OCI-LY7 (cell line): ENCODE measurements at regions not wholly inside any gene's neighbourhood (a gene's known extent, or its start where the extent isn't known, plus 50 kb on each side); places are given as distances from the start of the nearest gene placed in this dataset.

Experiments used
- BruUV-seq: library from RNA; stranded (reverse); fragments of 400-500 nt; replicated peaks from 2 replicates; lab custom pipeline; 2021; lab: Mats Ljungman, UMichigan
- CTCF ChIA-PET: fragments of 300-600 bp; sonication (Branson Sonifier 250); formaldehyde crosslinking; loops from one replicate; lab custom pipeline; 2022; ENCODE audit warnings: antibody characterized with exemption; ENCODE audit not compliant: unreplicated experiment; lab: Charles Lee
- POLR2A ChIA-PET: fragments of 300-600 bp; sonication (Branson Sonifier 250); formaldehyde crosslinking; loops from one replicate; lab custom pipeline; 2022; ENCODE audit warnings: antibody characterized with exemption; lab: Charles Lee
- DNase-seq: peaks from one replicate; pipeline ENCODE4 v3.0.0-alpha.2; 2015; ENCODE audit warnings: low spot score
- H2AFZ ChIP-seq: fragments of 200-600 bp; sonication (generic), shearing (Covaris generic); 2 replicates; pipeline ENCODE4 v1.6.1; 2014; ENCODE audit warnings: mild to moderate bottlenecking, antibody characterized with exemption, low read length, moderate library complexity
- H3K27ac ChIP-seq: fragments of 200-600 bp; sonication (generic); 2 replicates; pipeline ENCODE4 v1.5.1; 2014; ENCODE audit warnings: mixed run types, low read depth, mild to moderate bottlenecking, moderate library complexity, low read length, inconsistent platforms; ENCODE audit not compliant: poor library complexity, severe bottlenecking
- H3K36me3 ChIP-seq: fragments of 200-600 bp; sonication (generic); 2 replicates; pipeline ENCODE4 v1.6.1; 2014; ENCODE audit warnings: mild to moderate bottlenecking, antibody characterized with exemption, low read length, moderate library complexity, mixed read lengths; ENCODE audit not compliant: insufficient read depth
- H3K4me1 ChIP-seq: fragments of 200-600 bp; sonication (generic); 2 replicates; pipeline ENCODE4 v1.5.1; 2014; ENCODE audit warnings: mild to moderate bottlenecking, low read length; ENCODE audit not compliant: insufficient read depth, poor library complexity, severe bottlenecking
- H3K4me2 ChIP-seq: fragments of 200-600 bp; sonication (generic); 2 replicates; pipeline ENCODE4 v1.6.1; 2014; ENCODE audit warnings: mild to moderate bottlenecking, low read length
- H3K4me3 ChIP-seq: fragments of 200-600 bp; sonication (generic); 2 replicates; pipeline ENCODE4 v1.5.1; 2014; ENCODE audit warnings: mild to moderate bottlenecking, low read depth, low read length; ENCODE audit not compliant: poor library complexity, severe bottlenecking
- H3K79me2 ChIP-seq: fragments of 200-600 bp; sonication (generic); 2 replicates; pipeline ENCODE4 v1.6.1; 2016; ENCODE audit warnings: low read depth, mild to moderate bottlenecking, low read length, moderate library complexity, mixed read lengths; ENCODE audit not compliant: insufficient read depth
- H3K9me2 ChIP-seq: fragments of 200-600 bp; sonication (generic); 2 replicates; pipeline ENCODE4 v1.6.1; 2016; ENCODE audit warnings: mild to moderate bottlenecking, low read length, mixed read lengths; ENCODE audit not compliant: insufficient read depth
- H3K9me3 ChIP-seq: fragments of 200-600 bp; sonication (generic); 2 replicates; pipeline ENCODE4 v1.6.1; 2014; ENCODE audit warnings: mild to moderate bottlenecking, mixed run types, low read length, mixed read lengths
- H4K20me1 ChIP-seq: fragments of 200-600 bp; sonication (generic); 2 replicates; pipeline ENCODE4 v1.6.1; 2014; ENCODE audit warnings: mild to moderate bottlenecking, antibody characterized with exemption, low read length, moderate library complexity, mixed read lengths; ENCODE audit not compliant: insufficient read depth
- CTCF ChIP-seq: fragments of 200-600 bp; sonication (generic); conservative IDR thresholded peaks from 2 replicates; pipeline ENCODE4 v1.5.1; 2014; ENCODE audit warnings: mild to moderate bottlenecking, antibody characterized with exemption, low read length, moderate library complexity, mixed read lengths
- EZH2phosphoT487 ChIP-seq: fragments of 200-600 bp; sonication (generic); IDR thresholded peaks from 2 replicates; pipeline ENCODE4 v1.6.1; 2018; ENCODE audit warnings: low read depth, borderline replicate concordance, mild to moderate bottlenecking, mixed run types, antibody characterized with exemption, low read length, moderate library complexity, mixed read lengths
- intact Hi-C: fragments of 100-400 bp; cut with micrococcal nuclease; formaldehyde crosslinking; loops from one replicate; pipeline ENCODE4 v1.10.0; 2022; ENCODE audit not compliant: unreplicated experiment

GRCh38 chr5:32880796-32881195, 169.7 kb downstream of the NPR3 start:
- no peak overlapping the region for H3K27ac ChIP-seq
- H3K4me3 ChIP-seq: no peak overlapping the region
- no peak overlapping the region for H3K4me2 ChIP-seq
- TF ChIP-seq EZH2phosphoT487 (no peak), CTCF (no peak)
- no peaks in the 10 kb centered on the region for H3K9me2 ChIP-seq
- H2AFZ ChIP-seq: no peak overlapping the region
- BruUV-seq: no TSS peak
- intact Hi-C loops: no loop called here
- ChIA-PET CTCF (no interaction called here), POLR2A (no interaction called here)
- no peaks in the 10 kb centered on the region for H3K4me1 ChIP-seq
- no peaks in the 10 kb centered on the region for H4K20me1 ChIP-seq
- no peaks in the 10 kb centered on the region for H3K9me3 ChIP-seq
- H3K79me2 ChIP-seq: no peaks in the 10 kb centered on the region
- H3K36me3 ChIP-seq: no peaks in the 10 kb centered on the region
- DNase-seq: no peak

- ChIA-PET POLR2A (interaction anchor here (0.5 kb wide), 1 partner anchor 32 kb away, joined by 3 read pairs; no protein-coding TSS in a partner anchor), CTCF (no interaction called here)
- DNase-seq: no peak
- no peaks in the 10 kb centered on the region for H3K9me2 ChIP-seq
- H3K9me3 ChIP-seq: no peaks in the 10 kb centered on the region
- H3K36me3 ChIP-seq: no peaks in the 10 kb centered on the region
- no peak overlapping the region for H3K4me2 ChIP-seq
- TF ChIP-seq CTCF (no peak), EZH2phosphoT487 (no peak)
- no peaks in the 10 kb centered on the region for H3K4me1 ChIP-seq
- H2AFZ ChIP-seq: no peak overlapping the region
- BruUV-seq: no TSS peak
- H3K27ac ChIP-seq: no peak overlapping the region
- no peak overlapping the region for H3K4me3 ChIP-seq
- intact Hi-C loops: no loop called here
- H4K20me1 ChIP-seq: no peaks in the 10 kb centered on the region
- H3K79me2 ChIP-seq: no peaks in the 10 kb centered on the region
Measured at GRCh38 chr5:32887390-32887789, 176.3 kb downstream of the NPR3 start.

GRCh38 chr5:32889078-32889477, 178.0 kb downstream of the NPR3 start:
- no peaks in the 10 kb centered on the region for H3K36me3 ChIP-seq
- TF ChIP-seq EZH2phosphoT487 (no peak), CTCF (no peak)
- no TSS peak for BruUV-seq
- no peak for DNase-seq
- H4K20me1 ChIP-seq: no peaks in the 10 kb centered on the region
- H2AFZ ChIP-seq: no peak overlapping the region
- H3K79me2 ChIP-seq: no peaks in the 10 kb centered on the region
- H3K9me2 ChIP-seq: no peaks in the 10 kb centered on the region
- no peak overlapping the region for H3K4me3 ChIP-seq
- H3K27ac ChIP-seq: no peak overlapping the region
- ChIA-PET CTCF (no interaction called here), POLR2A (interaction anchor here (1.2 kb wide), 1 partner anchor 70 kb away, joined by 5 read pairs; no protein-coding TSS in a partner anchor)
- no peak overlapping the region for H3K4me2 ChIP-seq
- no peaks in the 10 kb centered on the region for H3K9me3 ChIP-seq
- intact Hi-C loops: no loop called here
- H3K4me1 ChIP-seq: no peaks in the 10 kb centered on the region
